CD4-positive, alpha-beta T cell treated with Interleukin-4 for 1 hour (primary cell): ENCODE measurements at regions not wholly inside any gene's neighbourhood (a gene's known extent, or its start where the extent isn't known, plus 50 kb on each side); places are given as distances from the start of the nearest gene placed in this dataset.

Source experiments
- DNase-seq, 2 donors: peaks; one replicate each; pipeline ENCODE4 v3.0.0-alpha.2; 2020 to 2022

DNA sequence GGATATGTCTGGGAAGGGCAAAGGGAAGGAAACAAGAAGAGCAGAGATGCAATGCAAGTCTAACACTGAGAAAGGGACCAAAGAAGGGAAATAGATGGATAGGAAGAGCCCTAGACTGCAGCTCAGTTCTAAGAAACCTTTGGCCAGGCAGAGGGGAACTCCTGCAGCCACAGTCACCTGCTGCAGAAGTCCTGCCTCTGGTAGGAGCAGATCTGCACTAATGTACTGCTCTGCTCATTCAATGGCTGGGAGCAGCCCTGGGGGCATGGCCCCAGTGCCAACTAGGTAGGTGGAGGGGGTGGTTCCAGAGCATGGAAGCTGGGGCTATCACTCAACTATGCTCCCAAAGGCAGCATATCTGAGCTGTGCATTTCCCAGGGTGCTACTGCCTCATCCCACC lies 388.9 kb downstream of the PCNX1 start:
- DNase-seq, result no peak

DNA sequence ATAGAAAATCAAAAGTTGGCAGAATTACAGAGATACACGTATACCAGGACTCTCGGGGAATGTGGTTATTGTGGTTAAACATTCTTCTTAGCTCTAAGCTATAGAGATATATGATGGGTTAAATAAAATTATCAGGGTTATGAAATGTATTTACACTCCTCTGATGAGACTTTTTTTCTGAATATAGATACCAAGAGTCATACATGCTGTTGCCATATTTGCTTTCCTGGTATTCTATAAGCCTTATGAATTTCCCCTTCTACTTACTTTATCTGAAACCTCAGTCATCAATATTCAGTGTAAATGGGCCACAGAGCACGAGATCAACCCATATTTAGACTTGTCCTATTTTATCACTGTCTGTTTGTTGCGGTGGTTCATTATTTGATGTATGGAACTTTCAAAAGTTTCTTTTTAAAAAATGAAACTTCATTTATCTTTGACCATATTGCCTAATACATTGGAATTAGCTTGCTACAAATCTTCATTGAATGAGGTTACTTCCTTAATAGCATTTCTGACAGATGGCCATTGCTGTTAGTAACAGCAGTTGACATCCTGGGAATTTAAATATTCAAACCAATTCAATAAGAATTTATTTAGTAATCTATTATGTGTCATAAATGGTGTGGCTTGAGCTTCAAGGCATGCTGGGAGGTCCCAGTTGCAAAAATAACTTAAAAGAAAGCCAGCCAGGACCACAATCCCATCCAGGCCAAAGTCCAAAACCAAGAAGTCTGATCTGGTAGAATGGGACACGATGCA lies 393.5 kb downstream of the PCNX1 start:
- DNase-seq, result no peak

DNA sequence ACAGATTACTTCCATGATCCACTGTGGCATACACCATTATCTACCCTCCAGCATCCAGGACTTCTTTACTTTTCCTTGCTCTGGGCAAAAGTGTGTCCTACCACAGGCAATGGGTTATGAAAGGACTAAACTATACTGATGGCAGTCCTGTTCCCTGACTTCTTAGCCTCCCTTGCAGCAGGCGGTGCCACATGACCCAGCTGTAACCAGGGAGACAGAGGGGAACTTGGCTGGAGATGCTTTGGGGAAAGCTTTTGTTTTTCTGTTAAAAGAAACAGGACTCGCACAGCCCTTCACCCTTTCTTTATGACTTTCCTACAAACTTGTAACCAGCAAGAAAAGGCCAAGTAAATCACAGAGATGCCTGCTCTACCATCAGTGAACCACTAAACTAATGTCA lies 394.4 kb downstream of the PCNX1 start:
- no peak for DNase-seq

DNA sequence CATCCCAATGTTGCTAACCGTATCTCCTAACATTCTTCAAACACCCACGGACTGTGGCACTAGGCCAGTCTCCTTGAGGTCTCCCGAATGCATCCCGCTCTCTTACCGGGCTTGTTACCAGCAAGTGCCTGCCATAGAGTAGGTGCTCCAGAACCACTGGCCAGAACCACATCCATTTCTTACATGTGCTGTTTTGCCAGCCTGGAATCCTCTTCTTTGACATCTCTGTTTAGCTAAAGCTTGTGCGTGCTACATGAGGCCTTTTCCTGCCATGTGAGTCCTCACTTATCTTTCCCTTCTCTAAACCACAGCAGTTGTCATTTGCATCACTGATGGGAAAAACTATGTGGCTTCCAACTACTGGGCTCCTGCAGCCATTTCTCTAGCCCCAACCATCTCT lies 397.4 kb downstream of the PCNX1 start:
- no peak for DNase-seq

DNA sequence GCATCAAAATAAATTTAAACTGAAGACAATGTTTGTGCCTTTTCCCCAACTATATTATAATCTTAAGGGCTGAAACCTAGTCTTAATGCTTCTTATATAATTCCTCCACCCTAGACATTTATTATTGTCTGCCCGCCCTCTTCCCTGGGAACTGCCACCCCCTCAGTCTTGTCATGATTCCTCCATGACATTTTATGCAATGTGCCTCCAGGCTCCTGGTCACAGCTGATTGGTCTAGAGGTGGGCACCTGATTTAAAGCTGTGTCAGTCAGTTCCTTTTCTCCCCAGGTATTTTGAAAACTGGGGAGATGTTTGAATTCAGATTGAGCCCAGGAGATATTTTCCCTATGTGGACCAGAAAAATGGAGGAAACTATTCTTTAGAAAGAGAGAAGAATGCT lies 401.4 kb downstream of the PCNX1 start:
- DNase-seq, result no peak

DNA sequence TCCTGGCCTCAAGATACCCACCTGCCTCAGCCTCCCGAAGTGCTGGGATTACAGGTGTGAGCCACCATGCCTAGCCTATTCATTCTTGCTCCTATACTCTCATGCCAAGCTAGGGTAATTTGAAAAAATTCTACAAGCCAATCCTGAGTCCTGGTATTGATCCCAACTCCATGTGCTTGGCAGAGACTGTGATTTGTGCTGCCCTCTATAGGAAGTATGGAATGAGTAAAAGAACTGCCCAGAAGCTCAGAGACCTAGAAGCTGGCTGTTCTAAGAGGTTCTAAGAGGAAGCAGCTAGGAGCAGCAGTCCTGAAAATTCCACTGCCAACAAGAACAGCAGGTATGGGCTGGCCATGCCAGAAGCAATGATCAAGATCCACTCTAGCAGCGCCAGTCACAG lies 402.5 kb downstream of the PCNX1 start:
- DNase-seq, result no peak

DNA sequence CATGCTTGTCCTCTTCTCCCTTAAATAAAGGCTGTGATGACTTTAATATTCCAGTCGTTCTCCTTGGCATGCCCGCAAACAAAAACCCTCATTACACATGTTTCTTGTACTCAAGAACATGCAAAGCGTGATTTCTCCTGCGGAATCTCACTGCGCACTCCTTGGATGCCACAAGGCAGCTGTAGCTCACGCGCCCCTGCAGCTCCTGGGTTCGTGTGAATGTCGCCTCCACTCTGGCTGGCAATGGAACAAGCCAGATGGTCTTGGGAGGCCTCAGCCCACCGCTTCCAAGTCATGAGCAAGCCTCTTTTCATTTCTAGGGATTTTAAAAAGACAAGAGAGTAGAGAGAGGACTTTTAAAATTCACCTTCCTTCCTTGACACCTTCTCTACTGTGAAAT lies 403.8 kb downstream of the PCNX1 start:
- no peak for DNase-seq

DNA sequence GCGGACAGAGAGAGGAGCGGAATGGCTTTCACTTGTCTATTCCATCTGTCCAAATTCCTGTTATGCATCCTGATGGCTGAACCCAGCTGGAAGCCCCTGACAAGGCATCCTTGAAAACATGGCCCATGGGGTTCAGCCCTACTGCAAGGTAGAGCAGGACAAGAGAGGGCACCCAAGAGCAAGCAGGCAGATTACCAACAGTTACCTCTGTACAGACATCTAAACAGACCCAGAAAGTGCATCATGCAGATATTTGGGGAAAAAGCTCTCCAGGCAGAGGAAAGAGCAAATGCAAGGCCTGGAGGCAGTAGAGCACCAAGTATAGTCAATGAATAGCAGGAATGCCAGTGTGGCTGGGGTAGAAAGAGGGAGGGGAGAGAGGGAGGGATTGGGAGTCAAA lies 407.5 kb downstream of the PCNX1 start:
- no peak for DNase-seq

DNA sequence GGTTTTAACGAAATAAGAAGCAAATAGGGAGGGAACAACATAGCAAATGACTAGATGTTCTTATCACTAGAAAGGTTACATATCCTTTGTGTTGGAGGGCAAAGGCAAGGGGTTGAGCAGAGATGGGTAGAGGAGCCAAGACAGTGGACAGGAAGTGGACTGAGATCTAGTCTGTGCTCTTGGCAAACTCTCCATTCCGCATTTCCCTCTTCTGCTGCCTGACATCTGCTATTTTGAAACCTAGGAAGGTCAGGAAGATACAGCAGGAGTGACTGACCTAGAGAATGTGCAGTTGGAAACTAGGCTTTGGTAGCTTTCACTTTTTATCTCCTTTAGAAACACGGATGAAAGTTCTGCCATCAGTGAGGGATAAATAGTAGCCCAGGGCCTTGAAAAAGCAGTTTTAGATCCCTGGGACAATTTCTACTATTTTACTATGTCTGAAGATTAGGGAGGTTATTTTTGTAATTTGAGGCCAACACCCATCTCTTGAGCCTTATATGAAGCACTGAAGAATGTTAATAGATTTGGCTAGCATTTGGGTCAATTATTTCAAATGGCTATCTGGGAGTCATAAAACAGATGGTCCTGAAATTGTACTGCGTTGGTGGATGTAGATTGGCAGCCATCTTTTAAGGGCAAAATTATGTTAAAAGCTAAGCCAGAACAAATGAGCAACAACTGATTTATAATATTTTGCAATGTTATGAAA lies 410.3 kb downstream of the PCNX1 start:
- DNase-seq, result no peak

DNA sequence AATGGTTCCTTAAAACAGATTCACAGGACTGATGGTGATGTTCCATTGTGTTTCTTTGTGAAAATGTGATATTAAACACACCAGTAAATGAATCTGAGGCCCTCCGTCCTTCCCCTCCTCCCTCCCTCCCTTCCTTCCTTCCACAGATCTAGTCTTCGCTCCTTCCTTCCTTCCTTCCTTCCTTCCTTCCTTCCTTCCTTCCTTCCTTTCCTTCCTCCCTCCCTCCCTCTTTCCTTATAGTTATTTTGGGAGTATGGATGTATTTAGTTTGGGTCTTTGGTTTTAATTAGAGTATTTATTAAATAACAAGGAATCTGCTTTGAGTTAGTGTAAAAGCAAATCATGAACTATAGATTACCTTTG lies 410.8 kb downstream of the PCNX1 start:
- no peak for DNase-seq

DNA sequence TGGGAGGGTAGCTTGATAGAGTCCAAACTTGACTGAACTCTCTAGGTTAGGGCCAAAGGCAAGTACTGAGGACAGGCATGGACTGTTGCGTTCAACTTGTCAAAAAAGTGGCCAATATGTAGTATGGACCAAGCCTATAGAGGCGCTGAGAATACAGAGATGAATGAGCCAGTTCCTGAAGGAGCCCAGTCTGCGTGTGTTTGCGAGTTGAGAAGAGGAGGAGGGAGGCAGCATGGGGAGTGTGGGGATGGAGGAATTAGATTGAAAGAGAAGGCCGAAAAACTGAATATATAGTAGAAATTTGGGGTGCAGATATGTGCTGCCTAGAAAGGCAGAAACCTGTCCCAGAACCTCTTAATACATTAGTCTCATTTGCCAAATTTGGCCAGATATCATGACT lies 412.4 kb downstream of the PCNX1 start:
- DNase-seq, result no peak

DNA sequence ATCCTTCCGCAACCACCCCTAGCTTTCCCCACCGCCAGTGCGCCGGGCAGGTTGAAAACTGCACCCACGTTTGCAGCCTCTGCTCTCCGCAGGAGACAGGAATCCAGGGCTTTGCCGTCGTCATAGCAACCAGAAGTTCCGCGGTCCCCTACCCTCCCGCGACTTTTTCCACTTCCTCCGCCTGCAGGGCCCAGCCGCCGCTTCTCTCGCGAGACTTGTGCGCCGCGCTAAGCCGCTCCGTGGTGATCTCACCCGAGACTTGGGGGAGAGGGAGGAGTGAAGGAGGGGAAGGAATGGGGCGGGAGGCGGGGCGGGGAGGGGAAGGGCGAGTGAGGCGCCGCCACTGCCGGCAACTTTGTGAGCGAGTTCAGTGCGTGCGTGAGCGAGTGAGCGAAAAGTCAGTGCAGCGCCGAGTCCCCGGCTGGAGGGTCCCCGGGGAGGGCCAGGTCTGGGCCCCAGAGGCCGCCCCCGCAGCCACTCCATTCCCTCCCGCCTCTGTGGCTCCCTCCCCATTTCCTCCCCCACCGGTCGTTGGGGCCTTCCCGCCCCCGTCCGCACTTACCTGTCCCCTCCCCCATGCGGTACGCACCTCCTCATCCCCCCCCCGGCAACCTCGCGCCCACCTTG lies 413.0 kb downstream of the PCNX1 start, which contains the start of gene SIPA1L1:
Gene SIPA1L1 (plus strand): TSS at position 370 of the 627 bp plus-strand sequence.
- DNase-seq, result peak; percentile 99

DNA sequence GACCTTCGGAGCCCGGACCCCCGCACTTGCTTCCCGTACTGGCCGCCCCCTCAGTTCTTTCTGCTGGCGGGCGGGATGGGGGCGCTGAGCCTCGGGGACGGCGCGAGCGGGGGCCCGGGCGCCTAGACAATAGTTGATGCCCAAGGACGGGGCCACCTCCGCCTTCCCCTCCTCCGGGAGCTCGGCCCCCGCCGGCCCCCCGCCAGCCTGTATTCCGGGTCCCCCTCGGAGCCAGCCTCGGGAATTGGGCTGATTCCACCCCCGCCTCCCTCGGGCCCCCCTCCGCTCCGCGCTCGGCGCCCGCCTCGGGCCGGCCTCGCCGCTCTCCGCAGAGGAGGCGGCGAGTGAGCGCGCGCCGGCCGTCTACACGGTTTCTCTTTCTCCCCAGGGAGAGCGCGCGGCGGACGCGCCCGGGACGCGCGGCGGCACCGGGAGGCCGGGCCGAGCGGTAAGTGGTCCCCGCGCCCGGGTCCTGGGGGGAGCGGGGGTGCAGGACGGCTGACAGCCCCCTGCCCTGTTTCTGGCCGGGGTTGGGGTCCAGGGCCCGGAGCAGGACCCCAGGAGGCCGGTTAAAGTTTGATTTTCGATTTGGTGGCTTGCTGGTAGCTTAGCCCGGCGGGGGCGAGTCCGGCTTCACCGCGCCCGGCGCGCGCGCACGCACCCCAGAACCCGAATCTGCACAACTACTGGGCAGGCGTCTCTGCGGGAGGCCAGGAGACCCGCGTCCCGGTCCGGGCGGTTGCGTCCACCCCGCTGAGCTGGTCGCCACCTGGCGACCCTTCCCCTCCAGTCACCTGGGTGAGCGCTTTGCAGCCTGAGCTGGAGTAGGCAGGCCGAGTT lies 413.7 kb downstream of the PCNX1 start:
- peak; percentile 57 to 65 for DNase-seq

DNA sequence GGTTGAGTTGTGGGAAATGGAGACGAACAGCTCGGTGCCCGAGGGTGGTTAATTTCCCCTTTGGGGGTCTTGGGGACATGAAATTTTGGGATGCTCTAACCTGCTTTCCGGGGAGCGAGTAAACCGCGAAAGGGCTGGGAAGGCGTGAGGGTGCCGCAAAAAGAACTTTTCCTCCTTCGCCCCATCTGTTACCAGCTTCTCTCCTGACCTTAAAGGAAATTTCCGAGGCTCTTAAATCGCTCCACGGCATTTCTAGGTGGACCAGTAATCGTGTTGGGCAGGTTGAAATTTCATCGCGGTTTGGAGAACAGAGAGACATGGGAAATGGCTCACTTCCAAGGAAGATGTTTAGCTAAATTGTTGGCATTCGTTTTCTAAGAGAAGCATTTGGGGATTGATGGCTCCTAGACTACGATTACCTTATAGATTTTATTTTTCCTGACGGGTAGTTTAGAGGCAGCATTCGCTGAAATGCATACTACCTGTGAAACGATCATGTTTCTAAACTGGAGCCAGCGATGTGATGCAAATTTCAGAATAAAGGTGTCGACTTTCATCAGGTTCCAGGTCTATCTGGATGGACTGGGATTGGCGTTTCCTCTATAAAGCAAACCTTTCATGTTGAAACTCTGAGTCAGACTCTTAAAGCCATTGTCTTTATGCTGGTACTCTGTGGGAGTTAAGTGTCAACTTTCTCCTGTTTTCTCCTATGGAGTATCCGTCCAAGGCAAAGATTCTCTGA lies 414.5 kb downstream of the PCNX1 start:
- DNase-seq, result peak in 1 of 2 donors; percentile 14

DNA sequence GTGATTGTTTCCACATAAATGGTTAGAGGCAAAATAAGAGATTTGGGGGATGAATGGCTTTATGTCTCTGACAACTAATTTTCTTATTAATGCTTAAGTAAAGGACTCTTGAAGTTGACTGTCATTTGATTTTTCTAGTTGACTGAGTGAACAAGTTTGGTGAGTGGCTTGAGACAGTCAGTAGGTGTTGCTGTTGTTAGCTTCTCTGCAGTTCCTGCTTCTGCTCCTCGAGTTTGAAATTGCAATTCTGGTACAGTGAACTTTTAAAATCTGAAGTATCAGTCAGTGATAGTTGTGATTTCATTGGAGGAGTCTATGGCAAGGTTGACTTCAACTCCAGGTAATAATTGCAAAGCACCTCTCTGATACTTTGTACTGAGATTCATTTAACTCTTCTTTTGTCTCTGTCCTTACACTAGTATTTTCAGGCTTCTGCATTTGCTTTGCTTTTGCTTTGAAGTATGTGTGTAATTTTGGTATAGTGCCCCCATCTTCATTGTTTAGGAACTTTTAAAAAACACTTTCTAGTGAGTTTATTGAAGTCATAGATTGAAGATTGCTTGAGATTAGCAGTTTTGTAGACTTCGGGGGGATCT lies 415.5 kb downstream of the PCNX1 start:
- DNase-seq, result peak; percentile 59 to 61

DNA sequence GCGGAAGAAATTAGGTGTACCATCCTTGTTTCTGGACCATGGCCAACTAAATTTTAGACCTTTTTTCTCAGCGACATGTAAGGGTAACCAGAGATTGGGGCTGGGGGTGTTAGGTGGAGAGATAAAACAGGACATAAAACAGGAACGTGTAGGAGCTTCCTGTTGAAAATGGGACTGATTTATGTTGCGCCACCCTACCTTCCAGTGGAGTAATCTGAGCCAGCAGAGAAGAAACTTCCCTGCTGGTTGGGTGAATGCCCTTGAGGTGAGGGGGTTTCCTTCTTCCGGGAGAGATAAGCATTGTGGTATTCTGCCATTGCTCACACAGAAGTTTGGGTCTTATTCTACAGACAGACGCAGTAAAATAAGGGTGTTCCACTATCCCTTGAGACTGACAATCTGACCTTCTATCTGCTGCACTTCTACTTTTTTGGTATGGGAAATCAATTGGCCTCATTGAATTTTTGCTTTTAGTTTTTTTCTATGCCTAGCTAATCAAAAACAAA lies 417.6 kb downstream of the PCNX1 start:
- DNase-seq, result peak; percentile 66 to 67

DNA sequence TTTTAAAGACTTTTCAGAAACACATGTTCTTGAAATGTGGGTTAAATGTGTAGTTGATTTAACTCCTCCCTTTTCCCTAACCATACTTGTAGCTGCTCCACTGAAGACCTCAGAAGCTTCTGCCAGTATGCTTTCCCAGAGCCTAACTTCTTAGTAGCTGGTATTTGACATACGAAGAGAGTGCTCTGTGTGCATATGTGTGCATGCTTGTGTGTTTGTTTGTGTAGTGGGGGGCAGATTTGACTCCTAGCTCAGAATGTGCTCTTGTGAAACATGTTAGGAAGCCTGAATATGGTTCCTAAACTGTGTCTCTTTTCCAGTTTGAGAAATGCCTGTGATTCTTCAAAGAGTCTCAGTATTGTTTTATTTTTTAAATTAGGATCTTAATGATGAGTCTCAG lies 420.4 kb downstream of the PCNX1 start:
- no peak for DNase-seq

DNA sequence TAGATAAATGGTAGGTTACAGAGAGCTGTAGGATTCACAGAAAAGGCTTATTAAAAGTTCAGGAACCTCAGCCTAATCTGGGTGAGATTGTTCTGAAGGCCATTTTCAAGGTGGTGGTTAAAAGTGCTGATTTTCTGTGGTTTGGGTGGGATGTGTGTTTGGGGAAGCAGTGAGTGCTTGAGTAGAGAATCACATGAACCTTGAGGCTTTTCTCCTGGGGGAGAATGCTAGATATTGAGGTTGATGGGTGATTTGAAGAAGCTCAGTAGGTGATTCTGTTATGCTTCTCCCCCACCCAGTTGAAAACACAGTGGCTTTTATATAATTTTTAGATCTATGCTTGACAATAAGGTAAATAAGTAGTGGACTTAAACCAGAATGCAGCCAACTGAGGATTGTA lies 420.9 kb downstream of the PCNX1 start:
- DNase-seq, result peak in 1 of 2 donors; percentile 17

DNA sequence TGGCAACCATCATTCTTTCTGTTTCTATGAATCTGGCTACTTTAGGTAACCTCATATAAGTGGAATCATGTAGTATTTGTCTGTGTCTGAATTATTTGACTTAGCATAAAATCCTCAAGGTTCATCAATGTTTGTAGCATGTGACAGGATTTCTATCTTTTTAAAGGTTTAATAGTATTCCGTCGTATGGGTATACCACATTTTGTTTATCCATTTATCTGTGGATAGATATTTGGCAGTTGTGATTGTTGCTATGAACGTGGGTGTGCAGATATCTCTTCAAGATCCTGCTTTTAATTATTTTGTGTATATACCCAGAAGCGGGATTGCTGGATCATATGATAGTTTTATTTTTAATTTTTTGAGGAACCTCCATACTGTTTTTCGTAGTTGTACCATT lies 421.7 kb downstream of the PCNX1 start:
- DNase-seq, result no peak

DNA sequence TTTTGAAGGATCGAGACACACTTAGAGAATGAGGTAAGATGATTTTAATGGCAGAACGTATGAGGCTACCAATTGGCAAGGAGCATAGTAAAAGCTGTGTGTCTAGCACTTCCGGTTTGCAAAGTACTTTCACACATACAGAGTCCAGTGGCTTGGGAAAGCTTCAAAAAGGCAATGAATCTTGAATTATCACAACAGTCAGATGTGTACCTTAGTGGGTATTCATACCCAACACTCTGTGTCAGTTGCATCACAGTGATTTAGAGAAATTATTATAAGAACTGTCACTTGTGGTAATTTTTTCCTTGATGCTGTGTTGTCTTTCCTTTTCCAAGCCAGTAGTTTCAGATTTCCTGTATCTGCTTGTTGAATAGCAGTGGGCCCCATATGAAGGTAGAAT lies 424.1 kb downstream of the PCNX1 start:
- DNase-seq, result no peak

DNA sequence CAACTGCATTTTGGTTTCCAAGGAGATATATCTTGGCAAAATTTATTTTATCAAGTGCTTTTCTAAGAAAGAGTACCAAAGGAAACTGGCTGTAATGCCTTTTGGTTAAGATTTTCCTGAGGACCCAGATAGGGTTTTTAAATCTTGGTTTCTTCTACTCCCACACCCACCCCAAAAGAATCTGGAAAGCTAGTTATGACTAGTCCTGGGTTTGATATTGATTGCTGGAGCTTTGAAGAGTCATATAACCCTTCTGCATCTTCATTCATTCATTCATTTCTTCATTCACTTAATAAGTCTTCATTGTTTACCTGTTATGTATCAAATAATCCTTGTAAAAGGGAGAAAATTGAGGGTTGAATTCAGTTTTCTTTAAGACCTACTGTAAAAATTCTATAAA lies 425.2 kb downstream of the PCNX1 start:
- no peak for DNase-seq

DNA sequence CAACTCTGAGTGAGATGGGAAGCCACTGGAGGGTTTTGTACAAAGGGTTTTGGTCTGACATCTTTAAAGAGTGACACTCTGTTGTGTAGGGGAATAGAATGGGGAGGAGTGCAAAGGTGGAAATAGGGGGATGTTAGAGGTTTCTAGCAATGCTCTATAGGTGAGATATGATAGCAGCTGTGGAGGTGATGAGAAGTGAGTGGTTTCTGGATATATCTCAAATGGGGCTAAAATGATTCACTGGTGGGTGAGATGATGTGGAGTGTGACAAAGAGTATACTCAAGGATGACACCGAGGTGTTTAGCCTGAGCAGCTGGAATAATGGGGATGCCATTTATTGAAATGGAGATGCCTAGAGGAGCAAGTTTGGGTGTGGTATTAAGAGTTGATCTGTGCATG lies 426.4 kb downstream of the PCNX1 start:
- no peak for DNase-seq
